GM19468 (cell line): ENCODE measurements at regions not wholly inside any gene's neighbourhood (a gene's known extent, or its start where the extent isn't known, plus 50 kb on each side); places are given as distances from the start of the nearest gene placed in this dataset.

Experiments used
- ATAC-seq: cut with Tn5 transposase; IDR thresholded peaks from one replicate; pipeline ENCODE4 v1.9.1; 2021; ENCODE audit warnings: mild to moderate bottlenecking, moderate library complexity, moderate number of reproducible peaks; ENCODE audit not compliant: unreplicated experiment; ENCODE audit errors: extremely low read depth

GRCh38 chr4:3850128-3850527 lies 83.9 kb downstream of the ADRA2C start:
- no peak for ATAC-seq

GRCh38 chr4:3851211-3851610 lies 85.0 kb downstream of the ADRA2C start:
- no peak for ATAC-seq

GRCh38 chr4:3851881-3852280 lies 85.7 kb downstream of the ADRA2C start:
- ATAC-seq = no peak

GRCh38 chr4:3852309-3852708 lies 86.1 kb downstream of the ADRA2C start:
- no peak for ATAC-seq

- no peak for ATAC-seq
These were observed 86.5 kb downstream of the ADRA2C start for GRCh38 chr4:3852711-3853110.

- no peak for ATAC-seq
These were observed 87.3 kb downstream of the ADRA2C start for GRCh38 chr4:3853388-3854035.

- ATAC-seq = no peak
These were observed 88.5 kb downstream of the ADRA2C start for GRCh38 chr4:3854661-3855060.

GRCh38 chr4:3855646-3856045 lies 89.5 kb downstream of the ADRA2C start:
- no peak for ATAC-seq

- ATAC-seq = no peak
These were observed 90.5 kb downstream of the ADRA2C start for GRCh38 chr4:3856604-3857204.

- ATAC-seq = no peak
These were observed 91.2 kb downstream of the ADRA2C start for GRCh38 chr4:3857269-3857926.

- no peak for ATAC-seq
These were observed 92.0 kb downstream of the ADRA2C start for GRCh38 chr4:3858046-3858730.

- ATAC-seq = no peak
These were observed 92.7 kb downstream of the ADRA2C start for GRCh38 chr4:3858765-3859388.

GRCh38 chr4:3859571-3859970 lies 93.4 kb downstream of the ADRA2C start:
- no peak for ATAC-seq

- ATAC-seq = no peak
These were observed 94.1 kb downstream of the ADRA2C start for GRCh38 chr4:3860061-3860912.

GRCh38 chr4:3860913-3861636 lies 94.9 kb downstream of the ADRA2C start:
- no peak for ATAC-seq

GRCh38 chr4:3861720-3862639 lies 95.8 kb downstream of the ADRA2C start:
- no peak for ATAC-seq

- ATAC-seq = no peak
These were observed 96.6 kb downstream of the ADRA2C start for GRCh38 chr4:3862640-3863420.
